NCI-H345 treated with DMSO at 0.1 percent for 48 hours (cell line): ENCODE measurements at regions not wholly inside any gene's neighbourhood (a gene's known extent, or its start where the extent isn't known, plus 50 kb on each side); places are given as distances from the start of the nearest gene placed in this dataset.
"Not testable (repeated sequence)": the region's sequence is repeated elsewhere in the genome, so short reads cannot be mapped to it uniquely, and the experiment has no call there.

ENCODE experiments used
- DNase-seq: peaks from one replicate; lab custom pipeline; 2025; ENCODE audit not compliant: unreplicated experiment; lab: John Stamatoyannopoulos, UW

DNA sequence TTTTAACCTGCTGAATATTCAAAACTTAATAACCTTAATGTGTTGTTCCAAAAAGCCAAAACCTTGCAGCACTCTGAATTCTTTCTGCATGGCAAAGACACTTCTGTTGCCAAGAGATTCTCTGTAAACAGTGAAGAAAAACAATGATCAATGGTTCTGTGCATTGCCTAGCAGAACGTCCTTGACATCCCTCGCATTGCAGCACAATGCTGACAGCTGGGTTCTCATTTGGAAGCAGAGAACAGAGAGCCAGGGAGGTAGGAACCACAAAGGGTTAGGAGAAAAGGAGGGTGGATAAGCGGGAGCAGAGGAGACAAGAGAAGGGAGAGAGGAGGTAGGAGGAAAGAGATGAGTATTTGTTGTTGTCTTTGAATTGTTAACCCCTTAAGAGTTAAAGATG lies 501.1 kb downstream of the NAV3 start:
- DNase-seq = peak; percentile 75

DNA sequence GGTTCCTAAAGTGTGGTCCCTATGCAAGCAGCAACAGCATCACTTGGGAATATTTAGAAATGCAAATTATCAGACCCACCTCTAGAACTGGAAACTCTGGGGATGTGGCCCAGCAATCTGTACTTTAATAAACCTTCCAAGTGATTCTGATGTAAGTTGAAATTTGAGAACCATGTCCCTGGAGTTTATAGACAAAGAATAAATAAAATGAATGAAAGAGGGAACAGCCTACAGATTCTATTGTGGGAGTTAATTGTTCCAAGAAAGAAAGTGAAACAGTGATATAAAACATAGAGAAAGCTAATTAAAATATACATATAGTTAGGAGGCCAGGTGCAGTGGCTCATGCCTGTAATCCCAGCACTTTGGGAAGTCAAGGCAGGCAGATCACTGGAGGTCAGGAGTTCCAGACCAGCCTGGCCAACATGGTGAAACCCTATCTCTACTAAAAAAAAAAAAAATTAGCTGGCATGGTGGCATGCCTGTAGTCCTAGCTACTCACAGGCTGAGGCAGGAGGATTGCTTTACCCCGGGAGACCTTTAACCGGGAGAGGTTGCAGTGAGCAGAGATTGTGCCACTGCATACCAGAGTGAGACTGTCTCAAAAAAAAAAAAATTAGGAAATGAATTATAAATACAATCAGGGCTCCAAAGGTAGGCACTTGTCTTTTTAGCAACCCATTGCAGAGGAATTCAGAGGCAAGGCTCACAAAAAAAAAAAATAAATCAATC lies 507.5 kb downstream of the NAV3 start:
- DNase-seq = no peak

- no peak for DNase-seq
Observed at GRCh38 chr12:78340406-78340805, 509.7 kb downstream of the NAV3 start.

- no peak for DNase-seq
Observed at GRCh38 chr12:78343657-78344056, 513.0 kb downstream of the NAV3 start.

DNA sequence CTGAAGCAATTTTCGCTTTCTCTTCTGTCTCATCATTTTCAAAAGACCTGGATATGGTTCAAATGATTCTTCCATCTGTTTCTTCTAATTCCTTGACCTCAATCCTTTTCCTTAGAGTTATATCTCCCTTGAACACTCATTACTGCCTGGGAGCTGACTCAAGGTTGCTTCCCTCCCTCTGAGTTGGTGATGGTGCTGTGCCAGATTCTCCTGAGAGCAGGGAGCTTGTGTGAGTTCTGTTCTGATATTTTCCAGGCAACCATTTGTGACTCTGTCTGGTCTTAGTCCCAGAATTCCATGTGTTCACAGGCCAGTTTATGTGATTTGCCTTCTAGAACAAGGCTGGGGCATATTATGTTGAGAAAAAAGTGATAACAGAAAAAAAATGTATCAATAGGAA lies 505.1 kb upstream of the SYT1 start:
- DNase-seq = no peak

- no peak for DNase-seq
Observed at GRCh38 chr12:78361683-78362082, 502.9 kb upstream of the SYT1 start.

- DNase-seq = no peak
Observed at GRCh38 chr12:78371284-78371683, 493.3 kb upstream of the SYT1 start.

- DNase-seq = no peak
Observed at GRCh38 chr12:78375461-78375860, 489.1 kb upstream of the SYT1 start.

DNA sequence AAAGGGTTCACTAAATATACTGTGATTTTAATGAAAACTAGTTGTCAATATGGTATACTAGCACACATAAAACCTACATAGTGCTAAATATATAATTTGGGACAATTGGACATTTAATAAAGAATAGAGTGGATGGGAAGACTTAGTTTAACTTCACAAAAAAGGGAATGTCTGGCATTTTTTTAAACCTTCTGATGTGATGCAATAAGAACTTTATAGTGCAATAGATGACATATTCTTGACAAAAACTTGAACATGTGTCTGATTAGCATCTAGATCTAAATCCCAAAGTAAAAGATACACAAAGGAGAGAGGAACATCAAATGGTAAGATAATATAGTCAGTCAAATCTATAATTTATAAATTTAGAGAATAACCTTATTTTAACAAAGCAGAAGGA lies 488.3 kb upstream of the SYT1 start:
- no peak for DNase-seq

- not testable (repeated sequence) for DNase-seq
Observed at GRCh38 chr12:78379065-78379464, 485.5 kb upstream of the SYT1 start.

DNA sequence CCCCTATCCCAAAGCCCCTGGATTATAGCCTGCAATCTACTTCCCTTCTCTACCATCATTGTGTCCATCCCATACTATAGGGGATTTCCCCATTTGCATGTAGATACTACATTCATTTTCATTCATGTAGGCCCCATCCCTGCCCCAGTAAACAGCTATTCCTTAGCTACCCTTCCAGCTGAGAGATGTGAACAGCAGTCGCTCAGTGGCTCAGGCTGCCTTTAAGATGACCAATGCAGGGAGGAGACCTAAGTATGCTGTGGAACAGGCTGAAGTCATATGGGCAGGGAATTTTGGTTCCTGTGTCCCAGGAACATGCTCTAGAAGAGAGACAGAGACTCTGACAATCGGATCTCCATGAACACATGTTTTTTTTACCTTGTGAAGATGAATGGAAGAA lies 481.2 kb upstream of the SYT1 start:
- DNase-seq = no peak

GRCh38 chr12:78384541-78384940 lies 480.0 kb upstream of the SYT1 start:
- DNase-seq = no peak

DNA sequence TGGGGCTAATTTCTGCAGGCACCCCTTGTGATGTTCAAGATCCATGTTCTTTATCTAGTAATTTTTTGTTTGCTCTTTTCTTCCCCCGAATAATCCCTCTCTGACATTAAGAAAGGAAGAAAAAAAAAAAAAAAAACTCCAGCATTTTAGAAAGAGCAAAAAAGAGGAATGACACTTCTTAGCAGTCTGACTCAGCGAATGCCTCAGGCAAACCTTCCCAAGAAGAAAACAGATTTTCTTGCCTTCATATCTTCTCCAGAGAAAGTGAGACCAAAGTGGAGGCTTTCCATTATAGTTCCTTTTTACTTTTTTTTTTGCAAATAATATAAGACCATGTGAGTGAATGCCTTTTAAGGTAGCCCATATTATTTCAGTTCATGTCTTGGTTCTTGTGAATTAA lies 479.0 kb upstream of the SYT1 start:
- DNase-seq = no peak

DNA sequence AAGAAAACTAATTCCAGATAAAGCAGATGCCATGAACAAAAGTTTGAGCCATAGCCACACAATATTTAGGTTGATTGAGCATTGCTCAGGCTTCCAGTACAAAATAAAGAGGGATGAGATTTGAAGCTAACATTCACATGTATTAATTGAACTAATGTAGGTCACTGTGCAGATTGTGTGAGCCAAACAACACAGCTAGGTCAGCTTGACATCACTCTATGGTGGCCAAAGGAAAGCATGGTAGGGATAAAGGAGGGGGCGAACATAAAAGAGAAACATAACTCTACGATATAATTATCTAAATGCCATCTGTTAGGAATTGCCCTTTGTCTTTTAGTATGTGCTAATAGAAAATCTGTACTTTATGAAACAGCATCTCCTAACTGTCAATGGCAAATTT lies 477.7 kb upstream of the SYT1 start:
- no peak for DNase-seq

DNA sequence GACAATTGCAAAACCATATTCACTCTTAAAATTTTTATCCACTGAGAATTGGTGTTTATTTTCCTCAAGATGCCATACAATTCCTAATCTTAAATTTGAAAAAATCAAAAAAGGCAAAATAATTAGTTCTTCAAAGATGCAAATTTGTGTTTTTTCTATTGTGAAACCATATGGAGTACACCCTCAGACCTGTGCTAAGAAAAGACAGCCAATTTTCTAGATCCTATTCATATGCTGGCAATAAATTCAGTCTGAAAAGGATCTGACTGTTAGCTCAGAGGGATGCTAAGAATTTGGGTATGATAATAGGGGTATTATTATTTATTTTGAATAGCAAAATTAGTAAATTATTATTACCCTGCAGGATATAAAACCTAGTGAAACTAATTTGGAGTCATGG lies 476.9 kb upstream of the SYT1 start:
- no peak for DNase-seq

- no peak for DNase-seq
Observed at GRCh38 chr12:78388461-78388860, 476.1 kb upstream of the SYT1 start.

DNA sequence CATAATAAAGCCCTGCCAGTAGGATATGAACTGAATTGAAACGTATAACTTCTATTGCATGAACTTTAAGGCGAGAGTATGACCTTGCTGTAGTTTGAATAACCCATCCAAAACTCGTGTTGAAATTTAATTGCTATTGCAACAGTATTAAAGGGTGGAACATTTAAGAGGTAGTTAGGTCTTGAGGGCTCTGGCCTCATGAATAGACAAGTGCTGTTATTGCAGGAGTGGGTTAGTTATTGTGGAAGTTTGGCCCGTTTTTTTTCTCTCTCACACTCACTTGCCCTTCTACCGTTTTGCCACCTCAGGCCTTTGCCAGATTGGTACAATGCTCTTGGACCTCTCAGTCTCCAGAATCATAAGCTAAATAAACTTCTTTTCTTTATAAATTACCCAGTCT lies 473.7 kb upstream of the SYT1 start:
- DNase-seq = no peak

DNA sequence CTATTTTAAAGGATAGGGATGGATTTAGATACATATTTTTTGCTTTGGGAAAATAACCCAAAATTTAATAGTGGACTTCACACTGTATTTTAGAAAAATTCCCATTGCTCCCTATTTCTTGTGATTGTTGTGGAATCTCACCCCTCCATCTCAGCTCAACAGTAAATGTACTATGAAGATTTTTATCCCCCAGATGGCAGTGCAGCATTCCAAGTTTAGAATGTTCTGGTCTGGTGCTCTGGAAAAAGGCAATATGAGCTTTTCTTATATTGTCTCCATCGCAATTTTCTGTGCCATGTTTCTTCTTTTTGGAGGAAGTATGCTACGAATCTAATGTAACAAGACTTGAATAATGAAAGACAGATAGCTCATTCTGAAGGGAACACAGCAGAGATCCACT lies 471.7 kb upstream of the SYT1 start:
- DNase-seq = no peak

GRCh38 chr12:78395961-78396360 lies 468.6 kb upstream of the SYT1 start:
- DNase-seq = no peak

GRCh38 chr12:78396538-78396937 lies 468.0 kb upstream of the SYT1 start:
- DNase-seq = no peak

DNA sequence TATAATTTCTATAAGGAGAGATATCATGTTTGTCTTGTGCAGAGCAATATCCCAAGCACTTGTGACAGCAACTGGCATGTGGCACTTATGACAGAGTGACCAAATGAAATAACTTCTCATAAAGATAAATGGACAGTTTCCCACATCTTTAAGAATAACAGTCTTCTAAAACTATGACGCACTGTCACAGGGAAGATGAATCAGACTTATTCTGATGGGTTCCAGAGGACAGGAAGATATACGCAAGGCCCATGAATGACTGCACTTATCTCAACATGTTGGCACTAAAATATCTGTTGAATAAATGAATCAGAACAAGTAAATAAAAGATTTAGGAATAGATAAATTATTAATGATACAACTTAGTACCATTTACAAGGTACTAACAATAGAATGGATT lies 465.8 kb upstream of the SYT1 start:
- no peak for DNase-seq

DNA sequence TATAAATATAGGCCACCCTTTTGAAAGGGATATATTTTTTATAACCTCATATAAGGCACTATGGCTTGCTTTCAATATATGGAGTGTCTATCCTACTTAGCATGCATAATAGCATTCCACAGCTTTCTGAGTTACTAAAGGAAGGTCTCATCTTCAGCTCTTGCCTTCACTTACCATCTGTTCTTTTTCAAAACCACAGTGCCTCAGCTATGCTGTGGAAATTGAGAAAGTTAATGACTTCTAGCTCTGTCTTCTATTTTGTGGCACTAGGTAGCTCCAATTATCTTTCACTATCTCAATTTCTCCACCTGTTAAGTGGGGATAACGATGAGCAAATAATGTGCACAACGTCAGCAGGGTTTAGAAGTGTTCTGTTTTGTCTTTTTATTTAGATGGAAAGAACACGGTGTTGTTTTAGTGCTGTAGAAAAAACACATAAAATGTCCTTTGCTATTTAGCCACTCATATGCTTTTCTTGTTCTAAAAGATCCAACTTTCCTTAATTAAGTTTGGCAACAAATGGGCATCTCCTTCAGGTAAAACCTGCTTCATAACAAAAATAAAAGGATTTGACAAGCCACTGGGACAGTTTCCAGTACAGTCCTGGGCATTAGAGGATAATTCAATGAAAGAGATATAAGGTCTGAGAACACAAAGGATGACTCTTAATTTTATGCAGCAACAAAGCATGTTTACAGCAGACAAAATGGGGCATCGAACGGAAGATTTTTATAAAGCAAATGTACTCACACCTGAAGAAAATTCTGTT lies 462.0 kb upstream of the SYT1 start:
- DNase-seq = no peak

DNA sequence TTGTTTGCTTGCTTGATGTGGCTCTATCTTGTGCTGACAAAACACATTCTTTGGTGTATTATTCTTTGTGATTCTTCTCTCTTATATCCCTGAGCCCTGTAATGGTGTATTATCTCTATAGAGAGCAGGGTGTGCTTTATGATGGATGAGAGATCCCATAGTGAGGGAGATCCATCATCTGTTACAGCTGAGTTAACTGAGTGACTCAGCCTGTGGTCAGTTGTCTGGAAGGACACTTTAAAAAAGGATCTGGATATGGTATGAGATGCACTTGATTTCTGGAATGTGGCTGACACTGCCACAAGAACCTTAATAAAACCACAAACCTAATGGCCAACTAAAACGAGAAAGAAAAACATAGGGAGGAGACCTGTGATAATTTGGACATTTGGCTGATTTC lies 461.4 kb upstream of the SYT1 start:
- no peak for DNase-seq
